HG03103 (cell line): ENCODE measurements at regions not wholly inside any gene's neighbourhood (a gene's known extent, or its start where the extent isn't known, plus 50 kb on each side); places are given as distances from the start of the nearest gene placed in this dataset.
"Not testable (repeated sequence)": the region's sequence is repeated elsewhere in the genome, so short reads cannot be mapped to it uniquely, and the experiment has no call there.

Source experiments
- ATAC-seq: cut with Tn5 transposase; IDR thresholded peaks from one replicate; pipeline ENCODE4 v1.9.1; 2021; ENCODE audit warnings: low read depth; ENCODE audit not compliant: unreplicated experiment

DNA sequence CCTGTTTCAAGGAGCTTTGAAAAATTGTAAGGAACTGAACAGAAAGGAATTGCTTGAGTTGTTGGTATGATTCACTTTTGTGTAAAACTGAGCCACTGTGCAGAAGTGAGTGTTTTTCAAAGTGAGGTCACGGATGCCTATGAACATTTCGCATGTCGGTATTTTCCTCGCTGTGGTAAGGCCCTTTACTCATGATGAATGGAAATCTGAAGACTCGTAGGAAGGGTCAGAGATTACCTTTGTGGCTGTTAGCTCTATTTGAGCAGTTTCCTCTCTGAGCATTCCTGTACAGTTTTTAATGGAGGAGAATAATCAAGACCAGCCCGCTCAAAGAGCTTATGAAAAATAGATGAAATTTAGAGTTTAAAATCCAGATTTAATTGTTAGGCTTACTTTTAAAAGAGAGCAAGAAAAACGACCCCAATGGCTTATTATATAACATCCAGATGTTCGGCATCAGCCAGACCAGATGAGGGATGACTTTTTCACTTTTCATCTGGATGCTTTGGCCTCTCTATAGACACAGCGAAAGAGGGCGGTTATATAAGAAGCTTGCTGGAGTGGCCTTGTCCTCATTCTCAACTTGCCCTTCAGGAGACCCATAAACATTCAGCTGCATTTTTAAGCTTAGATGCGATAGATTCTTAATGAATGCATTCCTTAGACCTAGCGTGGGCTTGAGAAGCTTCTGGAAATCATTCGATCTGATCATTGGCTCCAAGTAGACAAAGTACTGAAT, 99.5 kb downstream of the CD83 start:
- ATAC-seq: no peak

DNA sequence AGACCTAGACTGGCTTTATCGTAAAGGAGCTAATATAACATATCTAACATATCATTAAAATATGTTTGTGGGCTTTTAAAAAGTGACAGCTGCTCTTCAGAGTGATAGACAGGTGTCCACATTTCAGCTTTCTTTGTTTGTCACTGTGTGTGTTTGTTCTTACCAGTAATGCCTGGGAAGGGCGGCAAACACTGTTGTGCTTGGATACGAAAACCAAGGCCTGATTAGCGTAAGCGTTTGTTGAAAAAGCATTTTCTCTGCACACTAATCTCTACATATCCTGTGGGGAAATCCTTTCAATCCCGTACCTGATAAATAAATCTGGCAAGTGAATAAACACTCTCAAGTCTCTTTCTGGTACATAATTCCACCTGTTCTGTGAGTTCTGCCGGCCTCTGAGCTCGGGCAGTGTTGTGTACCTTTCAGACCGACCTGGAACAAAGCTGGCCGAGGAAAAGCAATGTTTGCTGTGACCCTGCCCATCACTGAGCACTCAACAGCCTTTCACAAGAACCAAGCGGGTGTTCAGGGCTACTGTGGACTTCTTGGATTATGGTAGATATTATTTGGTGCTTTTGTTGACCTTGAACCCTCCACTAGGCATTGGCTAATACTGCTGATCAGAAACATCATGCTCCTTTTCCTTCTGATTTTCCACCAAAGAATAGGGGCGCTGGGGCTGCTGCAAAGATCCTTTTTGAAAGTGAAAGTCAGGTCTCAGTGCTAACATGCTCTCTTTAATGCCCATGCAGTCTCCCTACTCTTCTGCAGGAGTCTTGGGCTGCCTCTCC, 100.4 kb downstream of the CD83 start:
- no peak for ATAC-seq

- no peak for ATAC-seq
Observed at GRCh38 chr6:14218519-14218800, 100.9 kb downstream of the CD83 start.

- ATAC-seq: no peak
Observed at GRCh38 chr6:14221564-14222279, 104.2 kb downstream of the CD83 start.

DNA sequence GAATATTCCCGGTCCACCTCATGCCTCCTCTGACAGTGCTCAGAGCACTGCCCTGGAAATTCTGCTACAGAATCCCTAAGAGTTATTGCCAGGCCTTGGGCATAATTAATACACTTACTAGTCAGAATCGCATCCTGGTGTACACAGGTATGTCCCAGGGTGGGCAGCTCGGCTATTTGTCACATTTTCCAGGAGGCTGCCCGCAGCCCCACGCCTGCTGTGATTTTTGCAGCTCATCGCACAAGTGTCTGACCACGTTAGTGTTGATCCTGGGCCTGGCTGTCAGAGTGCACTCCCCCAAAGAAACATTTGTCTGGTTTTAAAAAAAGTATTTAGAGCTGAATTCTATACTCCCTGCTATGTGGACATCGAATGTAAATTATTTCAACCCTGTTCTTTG, 105.4 kb downstream of the CD83 start:
- ATAC-seq: no peak

DNA sequence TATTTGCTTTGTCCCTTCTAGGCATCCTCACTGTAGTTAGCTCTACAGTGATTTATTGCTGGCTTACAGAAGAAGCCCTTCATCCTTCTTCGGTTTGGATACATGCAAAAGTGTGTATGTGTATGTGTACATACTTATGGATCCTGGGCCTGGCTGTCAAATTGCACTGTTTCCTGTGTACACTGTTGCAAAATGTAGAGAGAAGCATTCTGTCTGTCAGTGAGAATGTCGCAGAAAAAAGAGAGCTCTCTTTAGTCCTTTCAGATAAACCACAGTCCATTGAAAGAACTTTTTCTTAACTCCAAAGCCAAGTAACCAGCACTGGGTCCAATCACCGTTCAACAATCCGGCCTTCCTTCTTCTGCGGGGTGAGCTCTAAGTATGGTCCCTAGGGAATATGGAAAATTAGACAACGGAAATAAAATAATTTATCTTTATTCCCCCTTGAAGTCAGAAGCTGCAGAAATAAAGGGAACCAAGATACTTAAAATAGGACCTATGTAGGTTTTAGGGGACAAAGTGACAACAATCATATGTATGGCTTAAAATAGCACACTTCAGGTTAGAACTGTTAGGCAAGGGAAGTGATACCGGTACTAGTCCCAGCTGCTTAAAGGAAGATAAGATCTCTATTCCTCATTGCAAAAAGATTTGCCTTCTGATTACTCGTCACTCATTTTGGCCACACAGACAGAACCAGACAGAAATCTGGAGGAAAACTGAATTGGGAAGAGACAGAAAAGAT, 107.0 kb downstream of the CD83 start:
- peak; percentile 65 for ATAC-seq

GRCh38 chr6:14226051-14226660, 108.6 kb downstream of the CD83 start:
- ATAC-seq: no peak

GRCh38 chr6:14228571-14228970, 111.0 kb downstream of the CD83 start:
- no peak for ATAC-seq

DNA sequence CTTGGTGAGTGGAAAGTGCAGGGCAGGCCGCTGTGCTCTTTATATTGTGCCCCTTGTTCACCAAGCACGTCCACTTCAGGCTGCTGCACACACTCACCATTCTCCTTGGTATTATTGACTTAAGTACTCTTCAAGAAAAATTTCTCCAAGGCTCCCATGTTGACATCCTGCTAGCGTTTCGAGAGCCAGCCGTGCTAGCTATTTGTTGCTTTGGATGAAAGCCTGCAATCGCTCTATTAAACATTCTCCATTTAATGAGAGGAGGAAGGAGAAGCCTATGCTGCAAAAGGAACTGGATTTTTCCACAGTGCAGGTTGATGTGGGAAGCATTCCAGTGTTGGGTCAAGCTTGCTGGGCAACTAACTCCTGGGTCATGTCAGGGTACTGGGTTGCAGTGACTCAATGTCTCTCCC, 113.5 kb downstream of the CD83 start:
- ATAC-seq: no peak

GRCh38 chr6:14231501-14232280, 114.1 kb downstream of the CD83 start:
- ATAC-seq: no peak

DNA sequence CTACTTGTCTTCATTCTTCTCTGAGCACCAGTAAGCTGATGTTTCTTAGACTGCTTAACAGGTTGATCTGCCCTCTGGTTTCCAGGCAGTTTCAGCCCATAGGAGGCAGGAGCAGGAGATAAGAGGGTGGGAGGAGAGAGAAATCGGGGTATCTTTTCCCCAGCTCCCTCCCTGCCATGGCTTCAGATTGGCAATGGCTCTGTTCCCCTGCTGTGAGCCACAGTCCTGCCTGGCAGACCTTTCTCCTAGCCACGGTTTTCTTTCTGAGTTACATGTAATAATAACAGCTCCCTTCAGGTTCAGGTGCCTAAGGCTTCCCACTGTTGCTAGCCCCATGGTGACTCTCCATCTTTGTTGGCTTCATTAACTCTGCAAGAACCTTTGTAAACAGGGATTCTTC, 115.3 kb downstream of the CD83 start:
- ATAC-seq: no peak

GRCh38 chr6:14235653-14236356, 118.2 kb downstream of the CD83 start:
- ATAC-seq: no peak

- no peak for ATAC-seq
Observed at GRCh38 chr6:14239097-14239496, 121.5 kb downstream of the CD83 start.

DNA sequence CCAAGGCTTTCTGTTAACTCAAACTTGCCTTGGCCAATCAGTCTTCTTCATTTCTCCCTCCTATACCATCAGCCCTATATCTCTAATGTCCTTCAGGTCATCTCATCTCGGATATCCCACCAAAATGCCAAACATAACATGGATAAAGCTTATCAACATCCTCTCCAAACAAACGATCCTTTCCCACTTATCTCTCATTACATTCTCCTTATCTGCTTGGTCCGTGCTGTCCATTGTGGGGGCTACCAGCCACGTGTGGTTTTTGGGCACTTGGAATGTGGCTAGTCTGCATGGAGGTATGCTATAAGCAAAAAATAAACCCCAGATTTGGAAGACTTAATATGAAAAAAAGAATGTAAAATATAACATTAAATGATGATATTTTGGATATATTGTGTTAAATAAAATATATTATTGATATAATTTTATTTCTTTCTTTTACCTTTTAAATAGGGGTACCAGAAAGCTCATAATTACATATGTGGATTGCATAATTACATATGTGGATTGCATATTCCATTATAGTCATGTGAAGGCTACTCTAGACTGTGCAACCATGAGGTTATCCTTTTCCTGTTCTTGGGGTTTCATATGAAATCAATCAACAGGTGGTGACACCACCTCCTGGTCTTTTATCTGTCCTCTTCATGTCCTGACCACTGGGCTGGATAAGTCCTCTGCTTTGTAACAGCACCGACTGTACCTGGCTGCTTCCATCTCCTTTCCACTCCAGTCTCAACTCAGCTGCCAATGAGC, 123.0 kb downstream of the CD83 start:
- no peak for ATAC-seq

DNA sequence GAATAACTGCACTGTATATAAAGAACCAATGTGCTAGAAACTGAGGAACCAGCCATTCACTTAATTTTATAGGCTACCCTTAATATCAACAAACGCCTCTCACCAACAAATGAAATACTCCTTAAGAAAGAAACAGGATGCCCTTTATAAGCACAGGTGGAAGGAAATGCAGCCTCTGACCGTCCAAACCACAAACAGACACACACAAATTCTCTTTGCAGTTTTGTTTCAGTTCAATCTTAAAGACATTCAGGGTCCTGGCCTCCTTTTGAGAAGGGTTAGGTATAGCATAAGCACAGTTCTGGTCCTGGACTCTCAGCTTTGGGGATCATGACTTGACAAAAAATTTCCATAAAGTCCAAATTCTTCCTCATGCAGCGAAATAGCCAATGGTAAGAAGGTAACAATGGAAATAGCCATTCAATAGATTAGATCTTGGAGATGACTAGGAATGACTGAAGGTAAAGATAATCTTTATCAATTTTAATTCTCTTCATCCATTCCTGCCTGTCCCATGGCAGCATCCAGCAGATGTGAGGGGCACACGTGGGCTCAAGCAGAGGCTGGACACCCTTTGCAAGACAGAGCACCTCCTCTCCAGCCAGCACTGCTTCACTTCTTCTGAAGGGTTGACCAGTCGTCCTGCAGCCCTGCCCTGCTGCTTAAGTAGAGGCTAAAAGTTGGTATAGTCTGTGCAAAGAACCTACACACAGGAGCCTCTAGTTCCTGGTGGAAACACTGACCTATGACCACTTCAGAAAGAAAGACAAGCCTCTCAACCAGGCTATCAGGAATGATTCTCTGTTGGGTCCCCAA, 123.9 kb downstream of the CD83 start:
- ATAC-seq: no peak

GRCh38 chr6:14242912-14243311, 125.3 kb downstream of the CD83 start:
- ATAC-seq: not testable (repeated sequence)

DNA sequence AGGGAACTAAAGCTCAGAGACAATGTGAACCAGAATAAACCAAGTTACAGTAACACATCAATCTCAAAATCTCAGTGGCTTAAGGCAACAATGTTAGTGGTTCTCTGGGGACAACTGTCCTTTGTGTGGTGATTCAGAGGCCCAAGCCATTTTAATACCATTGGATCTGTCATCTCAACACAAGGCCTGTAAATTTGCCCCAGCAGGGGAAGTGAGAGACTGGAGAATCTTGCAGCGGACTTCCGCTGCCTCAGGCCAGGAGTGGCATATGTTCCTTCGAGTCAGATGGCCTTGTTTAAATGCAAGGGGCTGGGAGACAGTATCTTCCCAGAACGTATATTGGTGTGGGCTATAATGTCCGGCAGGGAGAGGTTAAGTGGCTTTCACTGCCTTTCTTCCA, 126.0 kb downstream of the CD83 start:
- no peak for ATAC-seq

GRCh38 chr6:14246876-14247275, 129.3 kb downstream of the CD83 start:
- ATAC-seq: no peak
